ENCODE measurements at regions not wholly inside any gene's neighbourhood (a gene's known extent, or its start where the extent isn't known, plus 50 kb on each side); places are given as distances from the start of the nearest gene placed in this dataset.
"Not testable (repeated sequence)": the region's sequence is repeated elsewhere in the genome, so short reads cannot be mapped to it uniquely, and the experiment has no call there.

- H3K9me3 ChIP-seq (ENCODE audit: control insufficient read depth, low read depth, low read length), result peaks cover 4% of the 10 kb centered on the region
- no peak overlapping the region for H3K9ac ChIP-seq (ENCODE audit: low read length)
- no peak overlapping the region for H3K27ac ChIP-seq (ENCODE audit: low read length)
- no peaks in the 10 kb centered on the region for H3K27me3 ChIP-seq (ENCODE audit: control insufficient read depth, insufficient read depth, low read length)
- H3K4me1 ChIP-seq (ENCODE audit: control insufficient read depth, low read depth, low read length), result peaks cover 6% of the 10 kb centered on the region
- H3K4me3 ChIP-seq (ENCODE audit: low read length), result no peak overlapping the region
- H3K36me3 ChIP-seq (ENCODE audit: control insufficient read depth, low read depth, low read length), result no peaks in the 10 kb centered on the region
These were observed 178.4 kb upstream of the ARID1B start for GRCh38 chr6:156598855-156599180.

GRCh38 chr6:156598071-156598854, 178.9 kb upstream of the ARID1B start:
- Histone ChIP-seq H3K27ac (ENCODE audit: low read length) (no peak overlapping the region), H3K27me3 (ENCODE audit: control insufficient read depth, insufficient read depth, low read length) (no peaks in the 10 kb centered on the region), H3K4me3 (ENCODE audit: low read length) (no peak overlapping the region), H3K4me1 (ENCODE audit: control insufficient read depth, low read depth, low read length) (peaks cover 6% of the 10 kb centered on the region), H3K36me3 (ENCODE audit: control insufficient read depth, low read depth, low read length) (no peaks in the 10 kb centered on the region), H3K9ac (ENCODE audit: low read length) (no peak overlapping the region), H3K9me3 (ENCODE audit: control insufficient read depth, low read depth, low read length) (no peaks in the 10 kb centered on the region)

- Histone ChIP-seq H3K27me3 (ENCODE audit: control insufficient read depth, insufficient read depth, low read length) (no peaks in the 10 kb centered on the region), H3K36me3 (ENCODE audit: control insufficient read depth, low read depth, low read length) (no peaks in the 10 kb centered on the region), H3K9me3 (ENCODE audit: control insufficient read depth, low read depth, low read length) (no peaks in the 10 kb centered on the region), H3K4me1 (ENCODE audit: control insufficient read depth, low read depth, low read length) (peaks cover 6% of the 10 kb centered on the region), H3K9ac (ENCODE audit: low read length) (no peak overlapping the region), H3K27ac (ENCODE audit: low read length) (no peak overlapping the region), H3K4me3 (ENCODE audit: low read length) (no peak overlapping the region)
These were observed 180.1 kb upstream of the ARID1B start for GRCh38 chr6:156597095-156597494.

GRCh38 chr6:156595476-156595875, 181.7 kb upstream of the ARID1B start:
- Histone ChIP-seq H3K27ac (ENCODE audit: low read length) (no peak overlapping the region), H3K9me3 (ENCODE audit: control insufficient read depth, low read depth, low read length) (no peaks in the 10 kb centered on the region), H3K4me3 (ENCODE audit: low read length) (no peak overlapping the region), H3K4me1 (ENCODE audit: control insufficient read depth, low read depth, low read length) (peaks cover 6% of the 10 kb centered on the region), H3K9ac (ENCODE audit: low read length) (no peak overlapping the region), H3K36me3 (ENCODE audit: control insufficient read depth, low read depth, low read length) (no peaks in the 10 kb centered on the region), H3K27me3 (ENCODE audit: control insufficient read depth, insufficient read depth, low read length) (no peaks in the 10 kb centered on the region)

- Histone ChIP-seq H3K9me3 (ENCODE audit: control insufficient read depth, low read depth, low read length) (no peaks in the 10 kb centered on the region), H3K9ac (ENCODE audit: low read length) (no peak overlapping the region), H3K27me3 (ENCODE audit: control insufficient read depth, insufficient read depth, low read length) (no peaks in the 10 kb centered on the region), H3K4me1 (ENCODE audit: control insufficient read depth, low read depth, low read length) (peaks cover 6% of the 10 kb centered on the region), H3K36me3 (ENCODE audit: control insufficient read depth, low read depth, low read length) (no peaks in the 10 kb centered on the region), H3K27ac (ENCODE audit: low read length) (no peak overlapping the region), H3K4me3 (ENCODE audit: low read length) (no peak overlapping the region)
These were observed 183.3 kb upstream of the ARID1B start for GRCh38 chr6:156593893-156594292.

- H3K27me3 ChIP-seq (ENCODE audit: control insufficient read depth, insufficient read depth, low read length), result no peaks in the 10 kb centered on the region
- H3K27ac ChIP-seq (ENCODE audit: low read length), result no peak overlapping the region
- H3K4me1 ChIP-seq (ENCODE audit: control insufficient read depth, low read depth, low read length), result peaks cover 1% of the 10 kb centered on the region
- H3K9me3 ChIP-seq (ENCODE audit: control insufficient read depth, low read depth, low read length), result no peaks in the 10 kb centered on the region
- no peak overlapping the region for H3K9ac ChIP-seq (ENCODE audit: low read length)
- no peaks in the 10 kb centered on the region for H3K36me3 ChIP-seq (ENCODE audit: control insufficient read depth, low read depth, low read length)
- no peak overlapping the region for H3K4me3 ChIP-seq (ENCODE audit: low read length)
These were observed 184.1 kb upstream of the ARID1B start for GRCh38 chr6:156593127-156593526.

- H3K36me3 ChIP-seq (ENCODE audit: control insufficient read depth, low read depth, low read length), result no peaks in the 10 kb centered on the region
- H3K4me1 ChIP-seq (ENCODE audit: control insufficient read depth, low read depth, low read length), result no peaks in the 10 kb centered on the region
- H3K9ac ChIP-seq (ENCODE audit: low read length), result no peak overlapping the region
- no peaks in the 10 kb centered on the region for H3K9me3 ChIP-seq (ENCODE audit: control insufficient read depth, low read depth, low read length)
- H3K4me3 ChIP-seq (ENCODE audit: low read length), result no peak overlapping the region
- no peaks in the 10 kb centered on the region for H3K27me3 ChIP-seq (ENCODE audit: control insufficient read depth, insufficient read depth, low read length)
- H3K27ac ChIP-seq (ENCODE audit: low read length), result no peak overlapping the region
These were observed 186.7 kb upstream of the ARID1B start for GRCh38 chr6:156590482-156590881.

GRCh38 chr6:156589281-156589680, 187.9 kb upstream of the ARID1B start:
- H3K27ac ChIP-seq (ENCODE audit: low read length), result no peak overlapping the region
- no peaks in the 10 kb centered on the region for H3K4me1 ChIP-seq (ENCODE audit: control insufficient read depth, low read depth, low read length)
- no peaks in the 10 kb centered on the region for H3K36me3 ChIP-seq (ENCODE audit: control insufficient read depth, low read depth, low read length)
- H3K9me3 ChIP-seq (ENCODE audit: control insufficient read depth, low read depth, low read length), result no peaks in the 10 kb centered on the region
- H3K27me3 ChIP-seq (ENCODE audit: control insufficient read depth, insufficient read depth, low read length), result no peaks in the 10 kb centered on the region
- H3K9ac ChIP-seq (ENCODE audit: low read length), result no peak overlapping the region
- no peak overlapping the region for H3K4me3 ChIP-seq (ENCODE audit: low read length)

GRCh38 chr6:156587751-156588301, 189.4 kb upstream of the ARID1B start:
- Histone ChIP-seq H3K9me3 (ENCODE audit: control insufficient read depth, low read depth, low read length) (no peaks in the 10 kb centered on the region), H3K4me1 (ENCODE audit: control insufficient read depth, low read depth, low read length) (no peaks in the 10 kb centered on the region), H3K36me3 (ENCODE audit: control insufficient read depth, low read depth, low read length) (no peaks in the 10 kb centered on the region), H3K4me3 (ENCODE audit: low read length) (no peak overlapping the region), H3K27me3 (ENCODE audit: control insufficient read depth, insufficient read depth, low read length) (no peaks in the 10 kb centered on the region), H3K27ac (ENCODE audit: low read length) (no peak overlapping the region), H3K9ac (ENCODE audit: low read length) (no peak overlapping the region)

- no peak overlapping the region for H3K4me3 ChIP-seq (ENCODE audit: low read length)
- H3K27me3 ChIP-seq (ENCODE audit: control insufficient read depth, insufficient read depth, low read length), result no peaks in the 10 kb centered on the region
- H3K36me3 ChIP-seq (ENCODE audit: control insufficient read depth, low read depth, low read length), result no peaks in the 10 kb centered on the region
- H3K9ac ChIP-seq (ENCODE audit: low read length), result no peak overlapping the region
- H3K27ac ChIP-seq (ENCODE audit: low read length), result no peak overlapping the region
- no peaks in the 10 kb centered on the region for H3K9me3 ChIP-seq (ENCODE audit: control insufficient read depth, low read depth, low read length)
- H3K4me1 ChIP-seq (ENCODE audit: control insufficient read depth, low read depth, low read length), result no peaks in the 10 kb centered on the region
These were observed 190.1 kb upstream of the ARID1B start for GRCh38 chr6:156587071-156587470.

- H3K4me1 ChIP-seq (ENCODE audit: control insufficient read depth, low read depth, low read length), result no peaks in the 10 kb centered on the region
- H3K27ac ChIP-seq (ENCODE audit: low read length), result no peak overlapping the region
- H3K9ac ChIP-seq (ENCODE audit: low read length), result no peak overlapping the region
- no peaks in the 10 kb centered on the region for H3K27me3 ChIP-seq (ENCODE audit: control insufficient read depth, insufficient read depth, low read length)
- H3K9me3 ChIP-seq (ENCODE audit: control insufficient read depth, low read depth, low read length), result no peaks in the 10 kb centered on the region
- no peak overlapping the region for H3K4me3 ChIP-seq (ENCODE audit: low read length)
- no peaks in the 10 kb centered on the region for H3K36me3 ChIP-seq (ENCODE audit: control insufficient read depth, low read depth, low read length)
These were observed 191.3 kb upstream of the ARID1B start for GRCh38 chr6:156585859-156586258.

GRCh38 chr6:156584121-156584520, 193.1 kb upstream of the ARID1B start:
- H3K9me3 ChIP-seq (ENCODE audit: control insufficient read depth, low read depth, low read length); H3K27ac ChIP-seq (ENCODE audit: low read length); H3K4me3 ChIP-seq (ENCODE audit: low read length): not testable (repeated sequence)

More at GRCh38 chr6:156584121-156584520, 193.1 kb upstream of the ARID1B start:
- not testable (repeated sequence) for H3K27me3 ChIP-seq (ENCODE audit: control insufficient read depth, insufficient read depth, low read length); H3K9ac ChIP-seq (ENCODE audit: low read length); H3K36me3 ChIP-seq (ENCODE audit: control insufficient read depth, low read depth, low read length); H3K4me1 ChIP-seq (ENCODE audit: control insufficient read depth, low read depth, low read length)

All from iPS-18a (cell line).